HepG2 (cell line): ENCODE measurements at regions not wholly inside any gene's neighbourhood (a gene's known extent, or its start where the extent isn't known, plus 50 kb on each side); places are given as distances from the start of the nearest gene placed in this dataset.

Experiments
- ATF7-NPFF ChIP-seq: sonication (generic); formaldehyde crosslinking; IDR thresholded peaks from 2 replicates; pipeline ENCODE4 v1.8.1; 2023; ENCODE audit warnings: mild to moderate bottlenecking, low read depth, missing genetic modification reagents, moderate library complexity
- ERF ChIP-seq: IDR thresholded peaks from 2 replicates; pipeline ENCODE4 v1.6.1; 2018; ENCODE audit warnings: missing biosample characterization, missing genetic modification reagents
- HMGXB3 ChIP-seq: sonication (generic); formaldehyde crosslinking; IDR thresholded peaks from 2 replicates; pipeline ENCODE4 v1.4.0; 2020; ENCODE audit warnings: missing genetic modification reagents, borderline replicate concordance
- HNF4G ChIP-seq, 2 experiments: sonication (generic) in 1 of 2; formaldehyde crosslinking in 1 of 2; IDR thresholded peaks; 2 replicates each; pipeline versions ENCODE4 v1.4.0 to v1.6.1; 2011 to 2020; ENCODE audit warnings: borderline replicate concordance in 2 of 2, low read depth in 2 of 2, mild to moderate bottlenecking in 2 of 2, low read length in 1 of 2, missing genetic modification reagents in 1 of 2, moderate library complexity in 1 of 2
- IRF2 ChIP-seq: IDR thresholded peaks from 2 replicates; pipeline ENCODE4 v1.6.1; 2018; ENCODE audit warnings: missing genetic modification reagents, missing compliant biosample characterization
- KDM4B ChIP-seq: sonication (generic); formaldehyde crosslinking; IDR thresholded peaks from 2 replicates; pipeline ENCODE4 v1.4.0; 2020; ENCODE audit warnings: missing genetic modification reagents
- KLF13 ChIP-seq: sonication (generic); formaldehyde crosslinking; IDR thresholded peaks from 2 replicates; pipeline ENCODE4 v1.4.0; 2020; ENCODE audit warnings: mild to moderate bottlenecking, missing genetic modification reagents
- NFKB2 ChIP-seq: sonication (generic); formaldehyde crosslinking; IDR thresholded peaks from 2 replicates; pipeline ENCODE4 v1.4.0; 2020; ENCODE audit warnings: missing genetic modification reagents, borderline replicate concordance
- NFYB ChIP-seq: sonication (generic); formaldehyde crosslinking; IDR thresholded peaks from 2 replicates; pipeline ENCODE4 v1.4.0; 2020; ENCODE audit warnings: missing genetic modification reagents
- RAD51 ChIP-seq: fragments of 450-650 bp; IDR thresholded peaks from 2 replicates; pipeline ENCODE4 v1.6.1; 2016; ENCODE audit warnings: borderline replicate concordance
- SP5 ChIP-seq: IDR thresholded peaks from 2 replicates; pipeline ENCODE4 v1.6.1; 2016; ENCODE audit warnings: low read depth, borderline replicate concordance
- TSC22D2 ChIP-seq: sonication (generic); formaldehyde crosslinking; IDR thresholded peaks from 2 replicates; pipeline ENCODE4 v1.5.1; 2020; ENCODE audit warnings: missing genetic modification reagents, mild to moderate bottlenecking, borderline replicate concordance
- ZBTB42 ChIP-seq: sonication (generic); formaldehyde crosslinking; IDR thresholded peaks from 2 replicates; pipeline ENCODE4 v1.5.0; 2020; ENCODE audit warnings: mild to moderate bottlenecking, missing genetic modification reagents
- ZFP82 ChIP-seq: sonication (generic); formaldehyde crosslinking; IDR thresholded peaks from 2 replicates; pipeline ENCODE4 v1.5.1; 2020; ENCODE audit warnings: mild to moderate bottlenecking, missing genetic modification reagents, borderline replicate concordance
- ZNF232 ChIP-seq: sonication (generic); formaldehyde crosslinking; IDR thresholded peaks from 2 replicates; pipeline ENCODE4 v1.4.0; 2020; ENCODE audit warnings: missing genetic modification reagents, borderline replicate concordance
- ZNF275 ChIP-seq: sonication (generic); formaldehyde crosslinking; IDR thresholded peaks from 2 replicates; pipeline ENCODE4 v1.8.0; 2022; ENCODE audit warnings: missing genetic modification reagents, mild to moderate bottlenecking, inconsistent platforms, borderline replicate concordance
- ZNF572 ChIP-seq: sonication (generic); formaldehyde crosslinking; IDR thresholded peaks from 2 replicates; pipeline ENCODE4 v1.5.1; 2020; ENCODE audit warnings: mild to moderate bottlenecking, missing genetic modification reagents
- ZNF646 ChIP-seq: sonication (generic); formaldehyde crosslinking; IDR thresholded peaks from 2 replicates; pipeline ENCODE4 v1.9.0; 2021; ENCODE audit warnings: mild to moderate bottlenecking, missing genetic modification reagents

- TF ChIP-seq ZNF646 (CRISPR knock-in tag) (no peak), KDM4B (no peak), ZBTB42 (CRISPR knock-in tag) (no peak), ZNF275 (CRISPR knock-in tag) (no peak), RAD51 (peak; percentile 83; the same call in 1 of the 2 replicates), KLF13 (CRISPR knock-in tag) (no peak), ZNF572 (CRISPR knock-in tag) (no peak), HMGXB3 (no peak), ERF (no peak), HNF4G (IDR thresholded peaks at IDR 0.05; ENCODE audit: borderline replicate concordance, low read depth, low read length) (no peak), HNF4G (CRISPR knock-in tag; IDR thresholded peaks at IDR 0.05; ENCODE audit: borderline replicate concordance, low read depth) (no peak; the same call in 1 of the 2 replicates), ZNF232 (peak; percentile 13; the same call in 1 of the 2 replicates), TSC22D2 (CRISPR knock-in tag) (no peak), ATF7-NPFF (CRISPR knock-in tag) (no peak), IRF2 (CRISPR knock-in tag) (no peak), SP5 (CRISPR knock-in tag) (no peak), NFKB2 (CRISPR knock-in tag) (no peak), ZFP82 (CRISPR knock-in tag) (no peak), NFYB (CRISPR knock-in tag) (peak; percentile 62)
Observed at GRCh38 chr9:129446828-129447550, 173.9 kb downstream of the C9orf50 start (continued).
